ENCODE measurements at regions not wholly inside any gene's neighbourhood (a gene's known extent, or its start where the extent isn't known, plus 50 kb on each side); places are given as distances from the start of the nearest gene placed in this dataset.

DNA sequence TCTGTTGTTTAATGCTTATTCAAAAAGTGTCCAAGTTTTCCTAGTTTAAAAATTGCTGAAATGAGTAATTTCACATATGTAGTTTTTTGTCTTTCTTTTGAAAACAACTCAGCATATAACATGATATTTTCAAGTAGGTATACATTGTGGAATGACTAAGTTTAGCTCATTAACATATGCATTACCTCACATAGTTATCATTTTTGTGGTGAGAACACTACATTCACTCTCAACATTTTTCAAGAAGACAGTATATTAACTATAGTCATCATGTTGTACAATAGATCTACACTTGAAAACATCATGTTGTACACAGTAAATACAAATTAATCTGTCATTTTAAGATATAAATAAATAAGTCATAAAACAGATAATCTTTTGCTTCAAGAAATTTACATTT, 340.0 kb downstream of the CCDC85A start:
- no peak overlapping the region for H3K4me3 ChIP-seq
- peak in 1 of 8 experiments; percentile 32 for ATAC-seq (replicated peaks in 6 of 8)
- H3K4me1 ChIP-seq (replicated peaks in 1 of 2), result no peaks in the 10 kb centered on the region
- no peak overlapping the region for H3K27ac ChIP-seq
- in situ Hi-C loops (cut with MboI; ENCODE audit: low pct_unique_long_range_greater_than_20kb in 2 of 9, low sequenced_read_pairs in 9 of 9, unreplicated experiment in 9 of 9), result no loop called here

DNA sequence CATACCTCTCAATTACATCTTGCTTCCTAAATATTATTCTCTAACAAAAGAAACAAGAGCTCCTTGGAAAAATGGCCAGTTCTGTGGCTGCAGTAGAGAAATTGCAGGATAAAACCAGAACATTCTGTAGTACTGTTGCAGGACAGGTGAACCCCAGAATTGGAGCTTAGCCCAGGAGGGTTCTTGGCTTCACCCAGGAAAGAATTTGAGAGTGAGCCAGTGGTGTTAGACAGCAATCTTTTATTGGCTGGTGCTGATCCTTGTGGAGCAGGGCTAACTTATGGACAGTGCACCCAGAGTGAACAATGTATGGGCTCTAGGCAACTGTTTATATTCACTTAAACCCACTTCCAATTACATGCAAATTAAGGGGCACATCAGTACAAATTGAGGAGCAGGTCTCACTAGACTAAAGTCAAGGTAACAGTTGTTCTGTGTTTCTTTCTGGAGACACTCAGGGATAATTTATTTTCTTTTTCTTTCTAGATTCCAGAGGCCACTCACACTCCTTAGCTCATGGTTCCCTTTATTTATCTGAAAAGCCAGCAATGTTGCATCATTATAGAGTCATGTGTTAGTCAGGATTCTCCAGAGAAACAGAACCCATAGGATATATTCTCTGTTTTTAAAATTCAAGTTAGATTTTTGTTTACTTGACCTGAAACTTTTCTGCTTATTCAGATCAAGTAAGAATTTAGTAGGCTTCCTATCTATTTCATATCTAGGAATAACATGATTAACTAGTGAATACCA, 348.1 kb downstream of the CCDC85A start:
- no peaks in the 10 kb centered on the region for H3K4me1 ChIP-seq (replicated peaks in 1 of 2)
- H3K27ac ChIP-seq, result no peak overlapping the region
- ATAC-seq (replicated peaks in 6 of 8), result no peak
- H3K4me3 ChIP-seq, result no peak overlapping the region
- in situ Hi-C loops (cut with MboI; ENCODE audit: low pct_unique_long_range_greater_than_20kb in 2 of 9, low sequenced_read_pairs in 9 of 9, unreplicated experiment in 9 of 9), result no loop called here

DNA sequence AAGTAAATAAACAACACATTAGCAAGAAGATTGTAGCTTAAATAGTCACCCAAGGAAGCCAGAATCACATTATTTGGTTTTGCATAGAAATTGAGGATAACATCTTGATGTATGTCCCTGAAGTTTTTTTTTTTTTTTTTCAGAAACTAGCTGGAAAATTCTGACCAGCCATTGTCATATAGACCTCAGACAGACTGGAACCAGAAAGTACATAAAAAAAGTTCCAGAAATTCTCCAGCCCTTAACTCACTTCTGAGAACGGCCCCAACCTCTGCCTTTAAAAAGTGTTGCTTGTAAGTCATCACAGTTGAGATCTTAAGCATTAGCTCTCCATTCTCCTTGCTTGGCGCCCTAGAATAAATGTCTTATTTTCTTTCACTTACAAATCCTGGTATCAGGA, 350.5 kb downstream of the CCDC85A start:
- in situ Hi-C loops (cut with MboI; ENCODE audit: low pct_unique_long_range_greater_than_20kb in 2 of 9, low sequenced_read_pairs in 9 of 9, unreplicated experiment in 9 of 9), result no loop called here
- WGBS, 10 experiments, result 31 to 100% (median 82%) methylated on average over 1 to 2 of the region's 2 CpGs; no CpG with 5 or more reads in 2 of the 10 experiments
- ATAC-seq (replicated peaks in 6 of 8), result no peak

DNA sequence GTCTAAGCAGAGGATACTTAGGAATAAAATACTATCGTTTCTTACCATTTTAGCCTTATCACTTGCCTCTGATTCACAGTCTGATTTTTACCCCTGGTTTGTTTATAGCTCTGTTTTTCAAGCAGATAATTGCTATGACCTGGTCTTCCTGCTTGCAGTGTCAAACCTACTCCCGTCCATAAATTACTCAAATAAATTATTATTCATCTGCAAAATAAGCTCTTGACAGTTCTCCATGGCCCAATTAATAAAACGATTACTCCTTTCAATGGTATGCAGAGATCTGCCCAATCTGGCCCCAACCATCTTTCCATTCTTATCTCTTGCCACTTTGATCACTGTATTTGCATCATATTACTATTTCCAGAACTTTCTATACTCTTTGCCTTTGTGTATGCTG, 354.0 kb downstream of the CCDC85A start:
- Histone ChIP-seq H3K4me3 (no peak overlapping the region), H3K4me1 (replicated peaks in 1 of 2) (no peaks in the 10 kb centered on the region), H3K27ac (no peak overlapping the region)
- 0 to 80% (median 60%) methylated on average over 1 to 3 of the region's 3 CpGs; no CpG with 5 or more reads in 1 of the 10 experiments for WGBS, 10 experiments
- in situ Hi-C loops (cut with MboI; ENCODE audit: low pct_unique_long_range_greater_than_20kb in 2 of 9, low sequenced_read_pairs in 9 of 9, unreplicated experiment in 9 of 9), result no loop called here
- no peak for ATAC-seq (replicated peaks in 6 of 8)

More for the DNA sequence above, 350.5 kb downstream of the CCDC85A start:
- Histone ChIP-seq H3K4me1 (replicated peaks in 1 of 2) (no peaks in the 10 kb centered on the region), H3K4me3 (no peak overlapping the region), H3K27ac (no peak overlapping the region)

DNA sequence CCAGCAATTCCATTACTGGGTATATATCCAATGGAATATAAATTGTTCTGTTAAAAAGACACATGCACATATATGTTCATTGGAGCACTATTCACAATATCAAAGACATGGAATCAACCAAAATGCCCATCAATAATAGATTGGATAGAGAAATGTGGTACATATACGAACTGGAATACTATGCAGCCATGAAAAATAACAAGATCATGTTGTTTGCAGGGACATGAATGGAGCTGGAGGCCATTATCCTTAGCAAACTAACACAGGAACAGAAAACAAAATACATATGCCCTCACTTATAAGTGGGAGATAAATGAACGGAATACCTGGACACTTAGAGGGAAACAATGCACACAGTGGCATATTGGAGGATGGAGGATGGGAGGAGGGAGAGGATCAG, 355.8 kb downstream of the CCDC85A start:
- Histone ChIP-seq H3K4me1 (replicated peaks in 1 of 2) (no peaks in the 10 kb centered on the region), H3K4me3 (no peak overlapping the region), H3K27ac (no peak overlapping the region)
- no peak for ATAC-seq (replicated peaks in 6 of 8)
- WGBS, 10 experiments, result 29 to 100% (median 83%) methylated on average over 1 to 2 of the region's 2 CpGs; no CpG with 5 or more reads in 1 of the 10 experiments
- in situ Hi-C loops (cut with MboI; ENCODE audit: low pct_unique_long_range_greater_than_20kb in 2 of 9, low sequenced_read_pairs in 9 of 9, unreplicated experiment in 9 of 9), result no loop called here

DNA sequence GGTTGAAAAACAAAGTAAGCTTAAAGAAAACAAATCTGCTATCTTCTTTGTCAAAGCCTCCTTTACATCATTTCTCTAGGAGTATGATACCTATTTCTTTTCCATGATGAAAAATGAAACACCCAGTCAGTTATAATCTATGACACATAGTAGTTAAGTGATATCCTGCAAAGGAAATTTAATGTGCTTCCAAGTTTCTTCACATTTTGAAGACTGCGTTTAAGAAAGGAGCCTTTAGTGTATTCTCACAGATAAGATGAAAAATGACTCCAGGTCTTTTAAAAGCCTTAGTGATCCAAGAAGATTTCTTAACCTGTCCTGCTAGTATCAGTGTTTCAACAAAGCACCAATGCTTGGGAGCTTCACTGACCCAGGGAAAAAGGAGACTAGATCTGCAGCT, 356.7 kb downstream of the CCDC85A start:
- no peak overlapping the region for H3K4me3 ChIP-seq
- in situ Hi-C loops (cut with MboI; ENCODE audit: low pct_unique_long_range_greater_than_20kb in 2 of 9, low sequenced_read_pairs in 9 of 9, unreplicated experiment in 9 of 9), result no loop called here
- H3K27ac ChIP-seq, result no peak overlapping the region
- no peak for ATAC-seq (replicated peaks in 6 of 8)
- H3K4me1 ChIP-seq (replicated peaks in 1 of 2), result no peaks in the 10 kb centered on the region
- WGBS, 10 experiments, result 30 to 100% (median 88%) methylated on average over 1 of the region's 1 CpG; no CpG with 5 or more reads in 1 of the 10 experiments

DNA sequence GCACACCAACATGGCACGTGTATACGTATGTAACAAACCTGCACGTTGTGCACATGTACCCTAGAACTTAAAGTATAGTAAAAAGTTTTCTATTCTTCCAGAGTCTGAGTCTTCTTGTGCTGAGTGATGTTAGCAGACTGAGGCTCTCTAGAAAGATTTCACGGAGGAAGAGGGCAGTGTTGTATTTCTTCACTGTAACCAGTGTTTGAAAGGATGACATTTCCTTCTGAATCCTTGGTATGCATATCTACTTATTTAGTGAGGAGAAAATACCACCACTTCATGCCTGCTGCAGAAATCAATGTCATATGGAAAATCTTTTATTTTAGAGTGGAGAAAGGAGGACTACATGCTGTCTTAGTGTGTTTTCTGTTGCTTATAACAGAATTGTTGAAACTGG, 357.1 kb downstream of the CCDC85A start:
- WGBS, 10 experiments, result 0 to 86% (median 56%) methylated on average over 1 to 4 of the region's 4 CpGs; no CpG with 5 or more reads in 3 of the 10 experiments
- Histone ChIP-seq H3K4me3 (no peak overlapping the region), H3K4me1 (replicated peaks in 1 of 2) (no peaks in the 10 kb centered on the region), H3K27ac (no peak overlapping the region)
- no peak for ATAC-seq (replicated peaks in 6 of 8)
- in situ Hi-C loops (cut with MboI; ENCODE audit: low pct_unique_long_range_greater_than_20kb in 2 of 9, low sequenced_read_pairs in 9 of 9, unreplicated experiment in 9 of 9), result no loop called here

DNA sequence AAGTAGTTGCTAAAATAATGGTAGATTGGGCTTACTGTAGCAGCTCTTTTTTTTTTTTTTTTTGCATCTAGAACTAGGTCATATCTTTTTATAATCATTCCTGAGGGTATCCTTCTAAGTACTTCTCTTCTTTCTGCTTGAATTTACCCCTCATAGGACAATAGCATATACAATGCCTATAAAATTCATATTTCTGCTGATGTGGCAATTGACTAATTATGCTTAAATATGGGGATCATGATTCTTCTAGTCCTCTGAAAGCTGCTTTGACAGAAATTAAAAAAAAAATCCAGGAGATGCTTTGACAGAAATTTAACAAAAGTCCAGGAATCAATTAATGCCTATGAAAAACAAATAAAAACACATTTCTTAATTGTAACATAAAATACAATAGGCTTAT, 358.4 kb downstream of the CCDC85A start:
- Histone ChIP-seq H3K4me1 (replicated peaks in 1 of 2) (no peaks in the 10 kb centered on the region), H3K4me3 (no peak overlapping the region), H3K27ac (no peak overlapping the region)
- ATAC-seq (replicated peaks in 6 of 8), result no peak
- in situ Hi-C loops (cut with MboI; ENCODE audit: low pct_unique_long_range_greater_than_20kb in 2 of 9, low sequenced_read_pairs in 9 of 9, unreplicated experiment in 9 of 9), result no loop called here

DNA sequence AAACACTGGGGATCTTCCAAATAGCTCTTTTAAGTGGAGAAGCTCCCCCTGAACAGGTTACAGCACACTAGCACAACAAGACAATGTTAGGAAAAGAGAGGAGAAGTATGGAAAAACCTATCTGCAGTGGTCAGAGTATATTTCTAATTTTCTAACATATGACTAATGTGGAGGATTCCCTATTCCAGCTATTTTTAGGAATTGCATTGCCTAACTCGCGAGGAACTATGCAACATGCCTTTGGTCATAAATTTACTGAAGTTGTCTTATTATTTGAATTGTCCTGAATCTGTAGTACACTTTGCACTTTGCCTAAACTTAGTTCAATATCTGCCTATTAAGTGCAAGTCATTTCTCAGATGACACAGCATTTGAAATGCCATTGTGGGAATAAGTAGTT, 381.4 kb downstream of the CCDC85A start:
- no peaks in the 10 kb centered on the region for H3K4me1 ChIP-seq (replicated peaks in 1 of 2)
- H3K4me3 ChIP-seq, result no peak overlapping the region
- ATAC-seq (replicated peaks in 6 of 8), result peak in 1 of 8 experiments; percentile 16
- in situ Hi-C loops (cut with MboI; ENCODE audit: low pct_unique_long_range_greater_than_20kb in 2 of 9, low sequenced_read_pairs in 9 of 9, unreplicated experiment in 9 of 9), result no loop called here
- H3K27ac ChIP-seq, result no peak overlapping the region
- WGBS, 10 experiments, result 20 to 100% (median 91%) methylated on average over 1 to 2 of the region's 2 CpGs; no CpG with 5 or more reads in 2 of the 10 experiments

DNA sequence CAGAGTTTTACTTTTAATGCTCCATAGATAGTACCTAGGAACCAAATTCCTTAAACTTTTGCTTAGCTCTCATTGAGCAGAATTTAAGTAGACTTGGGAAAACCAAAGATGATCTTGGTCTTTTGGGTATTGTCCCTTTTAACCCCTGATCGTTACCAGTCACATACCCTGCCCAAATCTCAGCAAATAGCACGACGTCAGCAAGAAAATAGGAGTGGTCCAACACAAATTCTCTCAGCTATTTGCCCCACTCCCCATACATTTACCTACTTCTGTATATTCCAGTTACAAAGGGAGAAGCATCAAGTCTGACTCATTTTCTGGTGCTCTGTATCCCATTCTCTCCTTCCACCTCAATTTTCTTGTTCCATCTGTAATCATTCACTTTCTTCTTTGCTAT, 387.3 kb downstream of the CCDC85A start:
- in situ Hi-C loops (cut with MboI; ENCODE audit: low pct_unique_long_range_greater_than_20kb in 2 of 9, low sequenced_read_pairs in 9 of 9, unreplicated experiment in 9 of 9), result no loop called here
- Histone ChIP-seq H3K4me1 (replicated peaks in 1 of 2) (no peaks in the 10 kb centered on the region), H3K4me3 (no peak overlapping the region), H3K27ac (no peak overlapping the region)
- no peak for ATAC-seq (replicated peaks in 6 of 8)
- whole genome bisulfite sequencing, 10 experiments, result 6 to 100% (median 69%) methylated on average over 1 to 3 of the region's 3 CpGs; no CpG with 5 or more reads in 1 of the 10 experiments

DNA sequence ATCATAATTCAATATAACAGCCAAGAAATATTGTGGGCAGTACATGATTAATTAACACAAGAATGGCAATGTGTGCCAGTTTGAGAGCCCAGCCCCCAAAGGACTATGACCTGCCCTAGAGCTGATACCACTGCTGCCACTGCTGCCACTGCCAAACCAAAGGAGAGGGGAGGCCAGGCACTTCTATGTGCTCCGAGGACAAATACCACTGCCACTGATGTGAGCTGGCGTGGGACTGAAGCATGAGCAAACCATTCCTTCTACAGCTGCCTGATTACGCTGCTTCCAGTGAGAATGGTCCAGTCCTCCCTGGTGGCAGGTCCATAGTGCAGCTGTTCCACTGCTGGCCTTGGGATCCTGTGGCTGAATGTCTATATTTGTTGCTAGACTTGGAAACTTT, 392.2 kb downstream of the CCDC85A start:
- no peak for ATAC-seq (replicated peaks in 6 of 8)
- 0 to 88% (median 58%) methylated on average over 1 to 3 of the region's 3 CpGs; no CpG with 5 or more reads in 4 of the 10 experiments for WGBS, 10 experiments
- Histone ChIP-seq H3K4me3 (no peak overlapping the region), H3K4me1 (replicated peaks in 1 of 2) (no peaks in the 10 kb centered on the region), H3K27ac (no peak overlapping the region)
- in situ Hi-C loops (cut with MboI; ENCODE audit: low pct_unique_long_range_greater_than_20kb in 2 of 9, low sequenced_read_pairs in 9 of 9, unreplicated experiment in 9 of 9), result no loop called here

DNA sequence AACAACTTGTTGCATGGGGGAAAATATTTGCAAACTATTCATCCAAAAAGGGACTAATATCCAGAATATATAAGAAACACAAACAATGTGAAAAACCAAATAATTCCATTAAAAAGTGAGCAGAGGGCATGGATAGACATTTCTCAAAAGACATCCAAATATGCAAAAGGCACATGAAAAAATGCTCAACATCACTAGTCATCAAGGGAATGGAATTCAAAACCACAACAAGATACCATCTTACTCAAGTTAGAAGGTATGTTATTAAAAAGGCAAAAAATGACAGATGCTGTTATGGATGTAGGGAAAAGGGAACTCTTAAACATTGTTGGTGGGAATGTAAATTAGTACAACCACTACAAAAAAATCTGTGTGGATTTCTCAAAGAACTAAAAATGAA, 396.5 kb downstream of the CCDC85A start:
- ATAC-seq (replicated peaks in 6 of 8), result no peak
- in situ Hi-C loops (cut with MboI; ENCODE audit: low pct_unique_long_range_greater_than_20kb in 2 of 9, low sequenced_read_pairs in 9 of 9, unreplicated experiment in 9 of 9), result no loop called here
- Histone ChIP-seq H3K27ac (no peak overlapping the region), H3K4me3 (no peak overlapping the region), H3K4me1 (replicated peaks in 1 of 2) (peaks cover 2 to 5% of the 10 kb centered on the region in 2 donors)

DNA sequence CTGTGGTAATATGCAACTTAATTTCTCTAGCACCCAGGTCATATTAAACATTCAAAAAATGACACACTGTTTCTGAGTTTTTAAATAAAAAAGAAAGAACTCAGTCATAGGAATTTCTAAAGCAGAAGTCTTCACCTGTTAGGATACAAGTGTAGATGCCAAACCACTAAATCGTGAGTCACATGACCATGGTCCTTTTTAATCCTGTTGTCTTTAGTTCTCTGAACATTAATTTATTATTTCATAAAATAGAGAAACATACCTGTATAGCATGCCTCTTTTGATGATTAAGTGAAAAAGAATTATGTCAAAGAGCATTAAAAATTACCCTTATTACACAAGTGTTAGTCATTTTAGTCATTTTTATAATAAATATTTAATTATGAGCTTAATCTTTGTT, 398.8 kb downstream of the CCDC85A start:
- in situ Hi-C loops (cut with MboI; ENCODE audit: low pct_unique_long_range_greater_than_20kb in 2 of 9, low sequenced_read_pairs in 9 of 9, unreplicated experiment in 9 of 9), result no loop called here

DNA sequence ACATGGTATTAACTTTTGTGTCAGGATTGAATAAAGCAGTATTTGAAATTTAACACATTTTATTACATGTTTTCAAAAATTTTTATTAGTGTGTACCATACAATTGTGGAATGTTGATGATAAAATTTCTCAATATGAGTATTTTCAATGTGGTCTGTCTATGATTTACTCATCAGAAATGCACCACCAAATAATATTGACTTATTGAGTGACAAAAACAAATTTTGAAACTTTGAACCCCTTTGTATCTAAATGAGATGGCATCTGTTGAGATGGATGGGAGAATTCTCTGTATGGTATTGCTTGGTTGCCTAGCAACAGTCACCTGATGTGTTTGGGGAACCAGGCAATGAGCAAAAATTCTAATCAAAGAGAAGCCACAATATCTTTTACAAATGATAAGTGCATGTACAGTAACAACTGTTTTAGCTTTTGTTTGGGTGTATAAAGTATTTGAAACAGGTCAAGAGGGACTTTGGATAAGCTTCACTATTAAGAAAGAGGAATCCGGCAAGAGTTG, 400.1 kb downstream of the CCDC85A start:
- WGBS, 10 experiments, result 43 to 100% (median 79%) methylated on average over 1 of the region's 1 CpG; no CpG with 5 or more reads in 2 of the 10 experiments
- in situ Hi-C loops (cut with MboI; ENCODE audit: low pct_unique_long_range_greater_than_20kb in 2 of 9, low sequenced_read_pairs in 9 of 9, unreplicated experiment in 9 of 9), result no loop called here
- no peak for ATAC-seq (replicated peaks in 6 of 8)
- Histone ChIP-seq H3K27ac (no peak overlapping the region), H3K4me1 (replicated peaks in 1 of 2) (peaks cover 2 to 5% of the 10 kb centered on the region in 2 donors), H3K4me3 (no peak overlapping the region)

More for the DNA sequence above, 398.8 kb downstream of the CCDC85A start:
- no peak for ATAC-seq (replicated peaks in 6 of 8)
- Histone ChIP-seq H3K4me1 (replicated peaks in 1 of 2) (peaks cover 2 to 5% of the 10 kb centered on the region in 2 donors), H3K4me3 (no peak overlapping the region), H3K27ac (no peak overlapping the region)
- 0 to 100% (median 77%) methylated on average over 1 of the region's 1 CpG; no CpG with 5 or more reads in 1 of the 10 experiments for WGBS, 10 experiments
